H1 (cell line): ENCODE measurements at regions not wholly inside any gene's neighbourhood (a gene's known extent, or its start where the extent isn't known, plus 50 kb on each side); places are given as distances from the start of the nearest gene placed in this dataset.

Experiments
- BRCA1 ChIP-seq: IDR thresholded peaks from 2 replicates; pipeline ENCODE4 v1.6.1; 2012; ENCODE audit warnings: low read depth, low read length, improper control_type of control experiment
- CBX5 ChIP-seq: fragments of 300-800, 300-1000 bp; sonication (generic); IDR thresholded peaks from 2 replicates; pipeline ENCODE4 v1.7.1; 2016; ENCODE audit warnings: antibody characterized with exemption, low read length, low read depth
- CHD1 ChIP-seq: IDR thresholded peaks from 2 replicates; pipeline ENCODE4 v1.6.1; 2012; ENCODE audit warnings: low read depth, low read length, improper control_type of control experiment
- HDAC2 ChIP-seq, 2 experiments: fragments of 300-600 bp in 1 of 2; sonication (generic) in 1 of 2; IDR thresholded peaks; 2 replicates each; pipeline ENCODE4 v1.6.1; 2011 to 2012; ENCODE audit warnings: low read depth in 2 of 2, low read length in 2 of 2, mild to moderate bottlenecking in 2 of 2, moderate library complexity in 2 of 2, borderline replicate concordance in 1 of 2, inconsistent platforms in 1 of 2
- NANOG ChIP-seq: IDR thresholded peaks from 2 replicates; pipeline ENCODE4 v1.6.1; 2011; ENCODE audit warnings: low read length, low read depth, mild to moderate bottlenecking, inconsistent platforms; ENCODE audit not compliant: insufficient read depth, poor library complexity, severe bottlenecking
- NRF1 ChIP-seq: IDR thresholded peaks from 2 replicates; pipeline ENCODE4 v1.6.1; 2011; ENCODE audit warnings: mild to moderate bottlenecking, low read depth, low read length, improper control_type of control experiment
- POLR2A ChIP-seq, 2 experiments: IDR thresholded peaks; 1 replicate in 1 of 2; 2 replicates in 1 of 2; pipeline ENCODE4 v1.6.1; 2011; ENCODE audit warnings: low read depth in 2 of 2, low read length in 2 of 2, mild to moderate bottlenecking in 2 of 2; ENCODE audit errors: control extremely low read depth in 1 of 2
- POLR2AphosphoS5 ChIP-seq: IDR thresholded peaks from 2 replicates; pipeline ENCODE4 v1.6.1; 2011; ENCODE audit warnings: low read depth, low read length
- SP4 ChIP-seq: IDR thresholded peaks from 2 replicates; pipeline ENCODE4 v1.6.1; 2012; ENCODE audit warnings: low read length, inconsistent platforms
- TAF1 ChIP-seq: IDR thresholded peaks from 2 replicates; pipeline ENCODE4 v1.6.1; 2011; ENCODE audit warnings: mild to moderate bottlenecking, low read depth, low read length
- TEAD4 ChIP-seq: IDR thresholded peaks from 2 replicates; pipeline ENCODE4 v1.6.1; 2012; ENCODE audit warnings: low read depth, low read length, inconsistent platforms, mixed read lengths
- TF ChIP-seq, protein P1 (sequence below), 3 experiments: IDR thresholded peaks; 1 replicate in 2 of 3; 2 replicates in 1 of 3; pipeline versions ENCODE4 v1.5.1 to v1.6.1; 2011; ENCODE audit warnings: low read length in 3 of 3, mild to moderate bottlenecking in 3 of 3, inconsistent platforms in 2 of 3, low read depth in 1 of 3, moderate library complexity in 1 of 3; ENCODE audit not compliant: insufficient read depth in 1 of 3; ENCODE audit errors: control extremely low read depth in 1 of 3

DNA sequence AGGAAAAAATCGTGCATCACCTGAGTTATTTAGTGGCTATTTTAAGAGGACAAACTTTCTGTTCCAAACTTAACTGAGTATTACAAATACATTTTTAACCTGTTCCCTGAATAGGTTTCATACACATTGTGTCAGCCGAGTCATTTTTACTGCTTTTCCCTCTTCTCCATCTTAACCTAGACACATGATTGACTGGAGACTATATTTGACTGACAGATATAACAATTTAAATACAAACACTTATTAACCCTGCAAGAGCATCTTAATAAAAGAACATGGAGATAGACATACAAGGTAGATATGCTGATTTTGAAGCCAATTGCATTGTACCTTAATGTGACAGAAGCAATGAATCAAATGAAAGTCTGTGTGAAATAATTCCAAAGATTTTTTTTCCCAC lies 810.5 kb upstream of the ARPP21 start:
- no peak for TF ChIP-seq TEAD4
- no peak for TF ChIP-seq NANOG
- no peak for TF ChIP-seq NRF1
- TF ChIP-seq CBX5: no peak
- TF ChIP-seq BRCA1: no peak
- TF ChIP-seq POLR2A (IDR thresholded peaks at IDR 0.05; ENCODE audit: control extremely low read depth in 1 of 2, low read depth in 2 of 2, low read length in 2 of 2): no peak
- TF ChIP-seq, protein P1, sequence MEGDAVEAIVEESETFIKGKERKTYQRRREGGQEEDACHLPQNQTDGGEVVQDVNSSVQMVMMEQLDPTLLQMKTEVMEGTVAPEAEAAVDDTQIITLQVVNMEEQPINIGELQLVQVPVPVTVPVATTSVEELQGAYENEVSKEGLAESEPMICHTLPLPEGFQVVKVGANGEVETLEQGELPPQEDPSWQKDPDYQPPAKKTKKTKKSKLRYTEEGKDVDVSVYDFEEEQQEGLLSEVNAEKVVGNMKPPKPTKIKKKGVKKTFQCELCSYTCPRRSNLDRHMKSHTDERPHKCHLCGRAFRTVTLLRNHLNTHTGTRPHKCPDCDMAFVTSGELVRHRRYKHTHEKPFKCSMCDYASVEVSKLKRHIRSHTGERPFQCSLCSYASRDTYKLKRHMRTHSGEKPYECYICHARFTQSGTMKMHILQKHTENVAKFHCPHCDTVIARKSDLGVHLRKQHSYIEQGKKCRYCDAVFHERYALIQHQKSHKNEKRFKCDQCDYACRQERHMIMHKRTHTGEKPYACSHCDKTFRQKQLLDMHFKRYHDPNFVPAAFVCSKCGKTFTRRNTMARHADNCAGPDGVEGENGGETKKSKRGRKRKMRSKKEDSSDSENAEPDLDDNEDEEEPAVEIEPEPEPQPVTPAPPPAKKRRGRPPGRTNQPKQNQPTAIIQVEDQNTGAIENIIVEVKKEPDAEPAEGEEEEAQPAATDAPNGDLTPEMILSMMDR (IDR thresholded peaks at IDR 0.05; ENCODE audit: control extremely low read depth in 1 of 3, insufficient read depth in 1 of 3, low read depth in 1 of 3, low read length in 3 of 3): no peak
- no peak for TF ChIP-seq CHD1
- TF ChIP-seq HDAC2 (IDR thresholded peaks at IDR 0.05; ENCODE audit: borderline replicate concordance in 1 of 2, low read depth in 2 of 2, low read length in 2 of 2): no peak
- TF ChIP-seq POLR2AphosphoS5: no peak
- no peak for TF ChIP-seq SP4
- TF ChIP-seq TAF1: no peak
